CD4-positive, alpha-beta T cell treated with Interleukin-15 for 4 hours (primary cell): ENCODE measurements at regions not wholly inside any gene's neighbourhood (a gene's known extent, or its start where the extent isn't known, plus 50 kb on each side); places are given as distances from the start of the nearest gene placed in this dataset.

Source experiments
- DNase-seq: peaks from one replicate; pipeline ENCODE4 v3.0.0-alpha.2; 2020; ENCODE audit warnings: low spot score

DNA sequence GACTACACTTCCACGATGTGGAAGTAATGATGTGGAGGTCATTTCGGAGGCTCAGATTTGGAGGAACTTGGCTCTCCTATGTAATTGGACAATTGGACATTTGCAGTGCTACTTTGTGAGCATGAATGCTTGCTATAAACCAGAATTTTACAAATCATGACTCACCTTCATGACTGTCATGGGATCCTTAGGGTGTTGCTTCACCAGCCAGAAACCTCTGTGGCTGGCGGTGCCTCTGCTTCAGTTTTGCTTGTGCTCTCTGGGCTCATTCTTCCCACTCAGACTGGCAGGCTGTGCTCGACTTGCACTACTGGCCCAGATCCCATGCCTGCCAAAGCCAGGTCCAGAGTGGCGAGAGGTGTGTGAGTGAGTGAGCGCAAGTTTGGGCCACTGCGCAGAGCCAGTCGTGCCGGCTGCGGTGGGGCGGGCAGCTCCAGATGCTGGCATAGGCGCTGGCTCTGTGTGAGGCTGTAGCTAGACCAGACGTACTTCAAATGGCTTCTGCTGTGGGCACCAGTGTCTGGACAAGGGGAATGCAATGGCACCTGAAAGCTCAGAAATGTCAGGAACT, 387.8 kb downstream of the AEBP2 start:
- DNase-seq, result no peak

DNA sequence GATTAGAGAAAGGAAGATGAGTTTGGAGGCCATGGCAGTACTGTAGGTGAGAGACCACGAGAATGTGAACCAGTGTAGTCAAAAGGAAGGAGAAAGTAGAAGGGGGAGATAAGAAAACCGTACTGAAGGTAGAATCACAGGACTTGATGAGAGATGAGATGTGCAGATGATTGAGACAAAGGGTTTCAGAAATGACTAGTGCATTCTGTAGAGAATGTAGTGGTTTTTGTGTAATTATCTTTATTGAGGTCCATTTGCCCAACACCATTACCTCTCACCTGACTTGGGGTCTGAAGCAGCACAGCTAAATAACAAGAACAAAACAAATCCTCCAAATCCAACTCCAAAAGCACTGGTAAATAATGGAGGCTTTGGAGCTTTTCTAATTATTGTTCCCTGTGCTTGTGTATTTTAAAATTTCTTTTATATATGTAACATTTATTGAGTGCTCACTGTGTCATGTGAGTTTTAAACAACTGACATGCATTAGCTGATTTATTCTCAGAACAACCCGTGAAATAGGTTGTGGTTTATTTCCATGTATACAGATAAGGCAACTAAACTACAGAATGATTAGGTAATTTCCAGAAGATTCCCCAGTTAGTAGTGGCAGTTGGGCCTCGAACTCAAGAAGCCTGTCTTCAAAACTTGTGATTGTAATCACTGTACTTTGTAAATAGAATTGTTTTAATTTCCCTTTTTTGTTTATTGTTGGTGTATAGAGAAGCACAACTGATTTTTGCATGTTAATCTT, 390.0 kb downstream of the AEBP2 start:
- no peak for DNase-seq

DNA sequence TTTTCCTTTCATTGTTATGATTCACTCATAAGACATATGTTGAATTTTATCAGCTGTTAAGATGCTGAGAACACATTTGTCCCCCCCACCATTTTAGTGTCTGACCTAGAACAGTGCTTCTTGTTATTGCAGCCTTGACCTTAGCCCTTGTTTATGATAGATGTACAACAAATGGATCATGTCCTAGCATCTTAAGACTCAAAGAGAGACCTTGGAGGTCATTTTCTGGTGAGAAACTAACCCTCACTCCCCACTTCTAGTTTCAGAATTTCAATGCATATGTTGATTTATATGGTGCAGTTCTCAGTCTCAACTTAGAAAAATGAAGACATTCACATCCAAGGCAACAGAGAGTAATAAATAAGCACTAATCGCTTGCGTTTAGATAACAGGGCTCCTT, 391.2 kb downstream of the AEBP2 start:
- no peak for DNase-seq

DNA sequence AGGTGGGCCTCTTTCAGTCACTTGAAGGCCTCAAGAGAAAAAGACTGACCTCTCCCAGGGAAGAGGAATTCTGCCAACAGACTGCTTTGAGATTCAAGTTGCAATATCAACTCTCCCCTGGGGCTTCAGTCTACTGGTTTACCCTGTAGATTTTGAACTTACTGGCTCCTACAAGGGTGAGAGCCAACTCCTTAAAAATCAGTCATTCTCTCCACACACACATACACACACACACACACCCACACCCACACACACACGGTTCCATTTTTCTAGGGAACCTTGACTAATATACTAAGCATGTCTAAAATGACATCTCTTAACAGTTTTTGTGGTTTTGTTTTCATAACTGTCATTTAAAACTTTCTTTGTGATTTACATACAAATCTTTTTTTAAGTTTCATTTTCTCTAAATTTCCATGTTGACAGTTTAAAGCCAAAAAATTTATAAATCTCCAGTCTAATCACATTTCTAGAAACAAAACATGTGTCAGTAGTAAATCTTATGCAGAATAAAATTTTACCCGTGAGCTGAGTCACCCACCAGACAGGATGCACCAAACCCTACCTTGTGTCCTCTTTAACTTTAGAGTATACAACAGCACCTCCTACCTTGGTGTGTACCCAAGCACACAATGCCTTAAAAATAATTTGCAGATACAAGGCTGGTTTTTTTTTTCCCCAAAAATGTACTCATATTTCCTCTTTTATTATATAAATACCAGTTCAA, 394.6 kb downstream of the AEBP2 start:
- DNase-seq, result no peak

DNA sequence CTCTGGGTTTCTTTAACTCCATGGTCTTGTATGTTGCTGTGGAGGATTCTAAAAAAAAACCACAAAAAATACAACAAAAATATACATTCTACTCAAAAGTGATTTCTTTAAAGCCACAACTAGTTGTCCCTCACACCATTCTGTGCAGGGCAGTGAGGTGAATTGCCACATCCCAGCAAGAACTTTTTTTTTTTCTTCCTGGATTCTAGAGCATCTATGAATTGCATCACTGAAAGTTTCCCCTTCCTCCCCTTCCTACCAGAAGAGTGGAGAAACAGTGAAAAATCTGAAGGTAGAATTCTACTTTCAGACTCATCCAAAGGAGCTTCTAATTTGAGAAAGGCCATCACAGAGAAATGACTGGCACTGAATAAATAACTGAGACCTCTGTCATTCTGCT, 395.3 kb downstream of the AEBP2 start:
- DNase-seq, result no peak

DNA sequence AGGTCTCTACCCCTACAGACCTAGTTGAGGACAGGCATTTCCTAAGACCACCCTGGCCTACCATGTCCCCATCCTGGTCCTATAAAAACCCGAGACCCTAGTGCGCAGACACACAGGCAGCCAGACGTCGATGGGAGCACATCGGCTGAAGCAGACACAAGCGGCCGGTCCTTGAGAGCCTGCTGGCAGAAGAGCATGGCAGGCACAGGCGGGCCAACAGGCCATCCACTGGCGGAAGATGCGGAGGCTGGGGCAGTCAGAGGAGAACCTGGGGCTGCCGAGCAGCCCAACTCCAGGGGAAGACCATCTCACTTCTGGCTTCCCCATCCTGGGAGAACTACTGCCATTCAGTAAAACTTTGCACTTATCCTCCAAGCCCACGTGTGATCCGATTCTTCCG, 396.8 kb downstream of the AEBP2 start:
- DNase-seq, result no peak

DNA sequence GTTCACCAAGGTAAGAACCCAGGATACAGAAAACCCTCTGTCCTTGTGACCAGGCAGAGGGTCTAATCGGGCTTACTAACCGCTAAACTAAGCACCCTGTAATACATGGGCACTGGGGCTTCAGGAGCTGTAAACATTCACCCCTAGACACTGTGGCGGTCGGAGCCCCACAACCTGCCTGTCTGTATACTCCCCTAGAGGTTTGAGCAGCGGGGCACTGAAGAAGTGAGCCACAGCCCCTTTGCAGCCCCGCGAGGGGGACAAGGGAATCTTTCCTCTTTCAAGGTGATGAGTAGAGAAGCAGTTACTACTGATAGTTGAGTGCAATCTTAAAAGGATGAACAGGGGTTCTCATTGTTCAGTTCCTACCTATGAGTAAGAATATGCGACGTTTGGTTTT, 397.2 kb downstream of the AEBP2 start:
- DNase-seq, result no peak

DNA sequence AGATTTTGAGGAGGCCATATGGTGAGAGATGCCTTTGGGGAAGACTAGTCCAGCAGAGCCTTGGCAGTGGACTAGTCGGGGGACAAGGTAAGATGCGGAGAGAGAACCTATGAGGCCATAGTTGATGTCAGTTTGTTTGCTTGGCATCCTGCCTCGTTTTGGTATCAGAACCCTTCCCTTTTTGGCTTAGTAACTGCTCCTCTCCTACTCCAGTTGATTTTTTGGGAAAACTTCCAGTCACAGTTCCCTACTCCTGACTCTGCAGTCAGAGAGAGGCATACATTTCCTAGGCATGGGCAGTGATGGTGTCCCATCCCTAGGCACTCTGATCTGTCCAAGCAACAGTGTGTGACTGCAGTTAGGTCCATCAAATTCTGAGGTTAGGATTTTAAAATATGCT, 398.3 kb downstream of the AEBP2 start:
- no peak for DNase-seq

DNA sequence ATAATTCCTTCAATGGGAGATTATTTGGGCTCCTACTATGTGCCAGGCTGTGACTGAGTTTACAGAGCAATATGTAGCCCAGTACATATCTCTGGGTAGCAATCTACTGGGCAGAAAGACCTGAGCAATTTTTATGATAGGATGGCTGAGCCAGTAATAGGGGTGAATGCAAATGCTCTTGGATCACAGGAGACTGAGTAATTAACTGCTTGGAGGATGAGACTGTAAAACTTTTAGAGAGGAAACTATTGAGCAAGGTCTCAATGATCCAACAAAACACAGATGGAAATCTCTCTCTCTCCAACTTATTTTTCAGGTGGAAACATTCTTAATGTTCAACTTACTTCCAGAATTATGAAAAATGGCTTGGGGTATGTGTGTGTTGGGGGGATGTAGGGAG, 402.2 kb downstream of the AEBP2 start:
- no peak for DNase-seq

DNA sequence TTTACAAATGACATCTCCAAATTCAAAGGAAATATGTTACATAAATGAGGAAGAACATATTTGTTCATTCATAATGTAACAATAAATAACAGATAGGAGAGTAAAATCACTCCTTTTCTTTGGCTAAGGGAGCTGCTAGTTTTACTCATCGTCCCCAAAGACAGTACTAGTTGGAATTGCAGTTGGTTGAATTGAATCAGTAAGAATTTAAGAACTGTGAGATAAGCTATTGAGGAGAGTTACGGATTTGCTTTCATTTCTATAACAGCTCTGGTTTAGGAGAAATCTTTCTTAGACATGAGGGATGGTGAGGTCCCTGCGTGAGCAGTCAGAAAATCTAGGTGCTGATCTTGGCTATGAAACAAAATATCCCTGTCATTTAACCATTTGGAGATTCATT, 402.8 kb downstream of the AEBP2 start:
- no peak for DNase-seq

DNA sequence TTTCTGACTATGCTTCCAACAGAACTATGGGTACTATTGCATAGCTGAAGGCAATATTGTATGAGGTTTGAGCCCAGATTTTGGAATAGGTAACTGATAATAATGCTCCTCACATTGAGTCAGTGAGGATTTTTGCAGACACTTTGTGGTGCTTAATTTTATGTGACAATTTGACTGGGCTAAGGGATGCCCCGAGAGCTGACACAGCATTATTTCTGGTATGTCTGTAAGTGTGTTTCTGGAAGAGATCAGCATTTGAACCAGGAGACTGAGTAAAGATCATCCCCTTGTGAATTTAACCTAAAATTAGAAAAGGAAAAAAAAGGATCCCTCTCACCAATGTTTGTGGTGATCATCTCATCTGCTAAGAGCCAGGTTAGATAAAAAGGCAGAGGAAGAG, 404.9 kb downstream of the AEBP2 start:
- DNase-seq, result no peak

DNA sequence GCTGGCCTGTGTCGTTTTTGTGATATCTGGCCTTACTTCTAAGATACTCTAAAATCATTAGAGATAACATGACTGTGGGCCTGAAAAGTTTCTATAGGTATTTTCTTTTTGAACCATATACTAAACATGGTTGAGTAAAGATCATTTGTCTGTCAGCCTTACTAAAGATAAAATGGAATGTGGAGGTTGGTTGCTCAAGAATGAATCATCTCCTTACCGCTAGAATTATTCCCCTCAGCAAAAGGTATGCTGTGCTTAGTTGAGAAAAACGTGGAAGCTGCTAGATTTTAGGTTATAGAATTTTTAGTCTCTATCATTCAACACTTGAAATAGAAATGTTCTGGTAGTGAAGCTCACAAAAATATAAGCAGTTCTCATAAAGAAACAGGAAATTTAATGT, 407.3 kb downstream of the AEBP2 start:
- DNase-seq, result no peak

DNA sequence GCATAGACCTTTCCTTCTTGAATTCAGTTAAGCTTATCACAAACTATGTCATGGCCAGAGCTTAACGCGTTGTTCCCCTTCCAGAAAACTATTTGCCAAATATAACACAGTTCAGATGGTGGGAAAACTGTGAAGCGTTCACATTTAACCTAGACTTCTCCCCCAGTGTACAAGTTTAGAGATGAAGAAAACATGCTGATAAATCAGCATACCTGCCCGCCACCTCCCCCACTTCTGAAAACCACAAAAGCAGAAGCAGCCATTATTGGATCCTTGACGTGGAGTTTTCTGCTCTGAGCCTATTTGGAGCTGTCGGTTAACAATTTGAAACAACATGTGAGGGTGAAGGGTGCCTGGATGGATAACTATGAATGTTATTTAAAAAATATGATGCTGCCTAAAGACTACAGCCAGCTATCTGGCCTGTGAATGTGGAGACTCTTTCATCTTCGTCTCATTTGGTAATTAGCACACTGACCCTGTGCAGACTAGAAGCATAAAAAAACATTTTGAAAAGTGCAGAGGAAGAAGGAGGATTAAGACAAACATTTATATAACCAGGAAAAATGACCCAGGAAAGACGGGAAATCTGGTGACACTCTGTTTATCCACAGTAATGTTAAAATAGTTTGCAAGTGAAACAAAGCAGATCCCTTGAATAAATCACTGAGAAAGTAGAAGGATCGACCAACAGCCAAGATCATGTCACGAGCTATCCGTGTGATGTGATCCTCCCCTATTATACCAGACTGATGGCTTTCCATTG, 408.2 kb downstream of the AEBP2 start:
- no peak for DNase-seq

DNA sequence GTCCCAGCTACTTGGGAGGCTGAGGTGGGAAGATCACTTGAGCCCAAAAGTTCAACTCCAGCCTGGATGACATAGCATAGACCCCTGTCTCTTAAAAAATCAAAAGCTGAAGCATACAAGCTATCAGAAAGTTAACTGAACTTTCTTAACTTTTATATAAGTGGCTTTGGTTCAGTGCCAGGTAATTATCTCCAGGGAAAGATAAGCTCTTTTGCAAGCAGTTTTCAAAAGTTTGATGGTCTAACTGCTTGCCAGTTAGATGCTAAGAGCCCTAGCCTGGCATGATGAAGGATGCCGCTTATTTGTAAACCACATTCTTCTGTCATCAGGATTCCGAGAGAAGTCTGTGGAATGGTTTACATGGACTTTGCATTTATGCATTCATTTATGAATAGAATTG, 409.1 kb downstream of the AEBP2 start:
- DNase-seq, result no peak

DNA sequence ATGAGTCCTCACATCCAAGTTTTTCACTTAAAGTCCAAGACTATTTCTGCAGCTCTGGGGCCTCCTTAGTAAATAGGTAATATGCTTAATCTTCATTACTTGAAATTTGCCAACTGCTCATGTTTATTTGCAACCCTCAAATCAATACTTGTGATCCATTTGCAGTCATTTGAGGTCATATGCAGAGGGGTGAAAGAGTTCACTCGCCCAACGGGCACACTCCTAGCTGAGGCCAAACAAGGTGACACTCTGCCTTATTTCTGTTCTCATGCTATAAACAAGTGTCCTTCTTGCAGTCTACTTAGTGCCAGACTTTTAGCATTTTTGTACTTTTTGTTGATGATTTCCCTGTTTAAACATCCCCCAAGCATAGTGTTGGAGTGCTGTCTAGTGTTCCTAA, 409.9 kb downstream of the AEBP2 start:
- no peak for DNase-seq

DNA sequence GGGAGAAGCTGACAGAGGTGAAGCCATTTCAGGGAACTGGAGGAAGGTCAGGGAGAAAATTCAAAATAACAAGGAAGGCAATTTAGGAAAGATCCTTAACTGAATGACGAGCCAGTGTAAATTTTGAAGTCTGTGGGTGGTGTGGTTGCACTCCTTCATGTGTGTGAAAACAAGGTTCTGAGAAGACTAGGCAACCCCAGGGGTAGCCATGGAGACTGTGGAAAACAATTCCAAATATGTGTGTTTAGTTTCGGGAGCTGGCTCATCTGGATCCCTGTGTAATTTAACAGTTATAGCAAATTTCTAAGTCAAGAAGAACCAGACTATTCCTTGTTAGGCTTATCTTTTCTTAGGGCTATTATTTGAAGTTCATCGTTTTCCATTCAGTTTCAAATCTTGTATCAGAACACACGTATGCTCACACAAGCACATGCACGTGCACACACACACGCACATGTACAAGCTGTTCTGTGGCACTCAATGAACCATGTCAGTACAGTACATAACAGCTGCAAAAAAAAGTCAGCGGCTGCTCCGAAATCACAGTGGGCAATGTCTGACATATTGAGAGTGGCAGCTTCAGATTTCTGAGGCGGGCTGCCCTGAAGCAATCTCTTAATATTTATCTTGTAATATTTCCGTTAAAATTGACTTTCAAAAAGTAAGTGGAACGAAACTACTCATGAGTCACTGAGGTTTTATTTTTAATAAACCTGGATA, 411.2 kb downstream of the AEBP2 start:
- DNase-seq, result no peak

DNA sequence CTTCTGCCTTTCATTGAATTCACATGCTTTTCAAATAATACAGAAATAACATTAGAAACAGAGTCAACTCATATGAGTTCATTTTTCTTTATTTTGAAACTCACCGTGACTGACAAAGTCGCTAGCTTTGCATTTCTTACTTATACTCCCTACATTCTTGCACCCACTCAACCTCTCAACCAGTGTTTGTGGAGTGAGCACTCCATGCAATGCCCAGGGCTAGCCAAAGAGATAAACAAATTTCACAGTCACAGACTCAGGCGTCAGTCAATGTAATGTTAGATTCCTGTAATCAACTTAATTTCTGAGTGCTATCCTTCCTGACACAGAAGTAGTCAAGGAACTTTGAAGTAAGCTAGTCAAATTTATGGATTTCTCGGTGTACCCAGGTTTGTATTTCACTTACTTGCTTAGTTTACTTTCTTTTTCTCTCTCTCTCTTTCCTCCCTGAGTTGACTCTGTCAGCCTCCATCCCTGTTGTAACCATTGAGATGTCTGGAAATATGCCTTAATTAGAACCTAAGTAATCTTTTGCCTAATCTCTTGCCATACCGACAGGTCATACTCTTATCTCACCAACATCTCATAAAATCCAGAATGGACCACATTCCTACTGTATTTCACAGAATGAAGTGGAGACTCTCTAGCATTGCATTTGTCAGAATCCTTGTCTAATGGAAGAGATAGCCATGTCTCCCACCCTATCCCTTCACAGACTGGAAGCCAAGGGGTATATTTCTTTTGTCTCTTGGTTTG, 413.0 kb downstream of the AEBP2 start:
- no peak for DNase-seq

DNA sequence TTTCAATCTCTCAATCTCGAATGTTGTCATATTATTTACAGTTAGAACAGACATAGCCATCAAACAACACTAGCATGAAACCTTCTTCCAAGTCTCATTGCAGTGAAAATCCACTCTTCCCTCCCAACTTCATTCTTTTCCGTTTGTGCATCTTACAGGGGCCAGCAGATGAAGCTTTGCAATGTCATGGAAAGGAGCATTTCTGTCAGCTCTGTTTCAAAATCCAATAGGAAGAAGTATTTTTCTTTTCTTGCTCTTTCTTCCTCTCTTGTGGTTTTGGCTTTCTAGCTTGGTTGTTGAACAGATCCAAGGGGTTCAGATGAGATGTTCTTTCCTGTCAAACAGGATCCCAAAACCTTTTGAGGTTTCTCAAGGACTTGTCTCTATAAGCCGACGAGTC, 416.6 kb downstream of the AEBP2 start:
- no peak for DNase-seq

DNA sequence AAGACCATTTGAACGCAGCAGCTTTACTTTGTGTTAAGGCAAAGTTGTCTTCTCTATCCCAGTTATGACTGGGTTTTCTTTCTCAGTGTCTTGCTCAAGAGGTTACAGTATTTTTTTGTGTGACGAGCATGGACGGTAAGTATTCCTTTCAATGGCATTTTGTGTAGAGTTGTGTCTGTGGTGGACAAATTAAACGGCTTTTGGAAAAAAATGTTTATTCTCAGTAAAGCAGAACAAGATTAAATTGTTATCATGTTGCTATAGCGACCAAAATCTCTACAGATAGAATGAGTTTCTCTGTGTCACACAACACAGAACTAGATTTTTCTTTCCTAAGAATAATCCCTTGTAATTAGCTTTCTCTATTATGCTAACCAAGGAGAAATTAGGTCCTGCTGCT, 417.1 kb downstream of the AEBP2 start:
- no peak for DNase-seq

DNA sequence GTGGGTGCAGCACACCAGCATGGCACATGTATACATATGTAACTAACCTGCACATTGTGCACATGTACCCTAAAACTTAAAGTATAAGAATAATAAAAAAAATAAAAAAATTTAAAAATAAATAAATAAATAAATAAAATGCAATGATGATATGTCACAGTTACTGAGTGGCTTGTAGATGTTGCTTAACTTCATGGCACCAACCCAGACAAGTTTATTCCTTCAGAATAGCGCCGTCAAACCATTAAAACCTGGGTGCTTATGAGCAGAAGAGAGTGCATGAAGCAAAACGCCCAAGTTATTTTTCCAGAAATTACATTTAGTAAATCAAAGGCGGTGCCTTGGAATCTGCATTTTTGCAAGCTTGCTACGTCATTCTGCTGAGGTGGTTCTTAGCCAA, 417.9 kb downstream of the AEBP2 start:
- DNase-seq, result no peak

DNA sequence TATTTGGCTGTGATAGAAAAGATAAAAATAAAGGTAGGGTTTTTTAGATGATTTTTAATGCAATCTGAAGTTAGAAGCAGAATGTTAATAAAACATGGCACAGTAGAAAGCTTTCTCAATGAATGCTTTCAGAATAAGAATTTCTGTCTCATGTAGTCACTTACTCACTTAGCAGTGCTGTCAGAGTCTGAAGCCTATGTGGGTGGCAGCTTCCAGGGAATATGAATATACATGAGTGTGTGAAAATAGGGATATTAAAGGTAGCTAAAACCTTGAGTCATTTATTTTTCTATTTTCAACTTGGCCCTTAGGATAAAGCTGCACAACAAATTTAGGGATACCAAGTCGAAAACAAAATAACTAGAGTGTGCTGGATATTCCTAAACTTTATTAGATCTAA, 427.9 kb downstream of the AEBP2 start:
- DNase-seq, result no peak
